GM18861 (cell line): ENCODE measurements at regions not wholly inside any gene's neighbourhood (a gene's known extent, or its start where the extent isn't known, plus 50 kb on each side); places are given as distances from the start of the nearest gene placed in this dataset.

Experiments used
- ATAC-seq: cut with Tn5 transposase; IDR thresholded peaks from one replicate; pipeline ENCODE4 v1.9.1; 2021; ENCODE audit not compliant: unreplicated experiment

DNA sequence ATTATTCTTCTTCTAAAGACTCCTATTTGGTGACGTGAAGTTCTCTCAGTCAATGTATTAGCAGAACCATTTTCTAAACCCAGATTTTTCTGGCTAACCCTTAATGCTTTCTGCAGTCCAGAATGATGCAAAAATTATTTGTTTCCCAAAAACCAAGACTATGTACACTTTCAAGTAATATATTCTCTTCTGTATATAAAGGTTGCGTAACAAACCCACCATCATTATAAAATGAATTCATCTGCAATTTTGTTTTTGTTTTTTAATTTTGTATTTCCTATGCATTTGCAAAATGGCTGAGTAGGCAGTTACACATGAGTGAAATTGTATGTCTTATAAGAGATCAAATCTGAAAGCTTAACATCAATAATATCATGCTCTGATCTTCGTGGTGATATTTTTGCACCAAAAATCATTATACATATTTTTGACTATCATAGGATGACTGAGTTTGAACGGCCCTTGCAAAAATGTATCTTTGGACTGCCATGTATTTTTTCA lies 593.6 kb downstream of the ZIC1 start:
- ATAC-seq: no peak

DNA sequence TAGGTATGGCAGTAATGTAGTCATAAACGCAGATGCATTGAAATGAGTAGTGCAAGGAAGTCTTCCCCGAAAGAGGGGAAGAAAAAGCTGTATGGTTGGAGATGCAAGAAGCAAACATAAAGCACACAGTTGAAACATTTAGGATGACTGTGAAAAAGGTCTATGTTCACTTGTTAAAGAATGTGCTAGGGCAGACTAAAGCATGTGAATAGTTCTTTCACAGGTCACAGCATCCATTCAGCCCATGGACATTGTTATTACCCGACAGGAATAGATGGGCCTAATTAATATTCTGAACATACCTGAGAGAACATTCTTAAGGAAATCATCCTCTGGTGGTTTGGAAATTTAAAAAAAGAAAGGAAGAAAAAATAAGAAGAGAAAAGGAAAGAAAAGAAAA lies 595.2 kb downstream of the ZIC1 start:
- no peak for ATAC-seq

DNA sequence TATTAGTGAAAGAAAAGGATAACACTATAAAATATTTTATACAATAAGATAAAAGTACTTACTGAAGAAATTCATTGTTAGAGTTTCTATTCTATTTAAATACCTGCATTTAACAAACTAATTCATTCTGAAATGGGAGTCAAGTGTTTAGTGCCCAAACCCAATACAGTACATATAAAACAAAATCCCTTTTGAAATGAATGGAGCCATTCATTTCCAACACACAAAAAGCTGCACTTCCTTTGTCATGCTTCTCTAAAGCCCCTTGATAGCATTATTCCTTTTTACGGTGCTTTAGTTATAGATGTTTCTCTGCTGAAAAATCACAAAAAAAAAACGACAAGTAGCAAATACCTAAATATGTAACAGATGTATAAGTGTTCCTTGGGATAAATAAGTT lies 596.3 kb downstream of the ZIC1 start:
- ATAC-seq: no peak

- ATAC-seq: no peak
Measured at GRCh38 chr3:148006508-148006907, 597.3 kb downstream of the ZIC1 start.

DNA sequence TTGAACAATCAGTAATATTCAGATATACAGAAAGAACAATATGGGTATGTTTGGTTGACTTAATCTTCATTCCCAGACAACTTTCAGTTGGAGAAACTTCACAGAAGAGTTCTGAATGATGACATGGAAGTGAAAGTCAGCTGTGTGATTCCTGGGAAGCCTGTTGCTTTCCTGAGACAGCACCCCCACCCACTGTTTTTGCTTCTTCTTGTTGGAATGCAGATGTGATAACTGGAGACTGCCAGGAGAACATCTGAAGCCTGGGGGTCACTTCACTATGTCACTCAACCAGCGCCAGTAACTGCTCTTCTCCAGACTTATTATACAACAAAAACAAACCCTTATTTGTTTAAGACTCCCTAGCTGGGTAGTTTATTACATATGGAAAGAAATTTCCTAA lies 599.4 kb downstream of the ZIC1 start:
- ATAC-seq: no peak

DNA sequence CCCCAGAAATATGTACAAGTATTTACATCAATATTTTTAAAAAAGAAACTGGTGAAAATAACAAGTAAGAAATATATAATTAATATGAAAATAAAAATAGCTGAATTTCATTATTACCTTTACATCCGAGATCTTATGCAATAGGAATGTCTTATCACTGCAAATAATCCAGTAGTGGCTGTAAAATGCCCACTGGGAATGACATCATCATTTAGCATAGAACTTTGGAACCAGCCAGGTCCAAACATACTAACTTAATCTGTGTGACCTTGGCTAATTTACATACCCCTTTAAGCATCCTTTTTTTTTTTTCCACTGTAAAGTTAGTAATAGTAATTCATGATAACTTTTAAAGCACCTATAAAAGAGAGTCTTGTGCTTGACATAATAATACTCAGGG lies 611.7 kb downstream of the ZIC1 start:
- ATAC-seq: no peak

GRCh38 chr3:148021381-148021780 lies 612.2 kb downstream of the ZIC1 start:
- ATAC-seq: no peak

- no peak for ATAC-seq
Measured at GRCh38 chr3:148023994-148024393, 614.8 kb downstream of the ZIC1 start.

- no peak for ATAC-seq
Measured at GRCh38 chr3:148026009-148026588, 616.9 kb downstream of the ZIC1 start.

GRCh38 chr3:148030975-148031374 lies 621.8 kb downstream of the ZIC1 start:
- no peak for ATAC-seq

DNA sequence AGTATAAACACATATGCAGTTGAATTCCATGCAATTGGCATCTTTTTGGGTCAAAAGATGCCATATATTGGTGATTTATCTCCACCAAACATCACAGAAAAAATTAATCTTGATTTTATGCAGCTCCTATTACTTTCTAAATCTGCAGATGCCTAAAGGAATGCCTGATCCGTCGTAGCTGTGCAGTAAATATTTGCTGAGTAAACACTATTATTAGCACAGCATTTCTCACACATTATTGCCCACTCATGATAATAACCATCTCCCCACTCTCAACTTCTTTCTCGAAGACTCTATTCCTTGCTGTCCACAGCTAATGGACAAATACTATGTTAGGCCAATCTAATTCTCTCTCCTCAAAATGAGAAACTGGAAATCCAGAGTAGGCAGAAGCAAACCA lies 625.2 kb downstream of the ZIC1 start:
- no peak for ATAC-seq

DNA sequence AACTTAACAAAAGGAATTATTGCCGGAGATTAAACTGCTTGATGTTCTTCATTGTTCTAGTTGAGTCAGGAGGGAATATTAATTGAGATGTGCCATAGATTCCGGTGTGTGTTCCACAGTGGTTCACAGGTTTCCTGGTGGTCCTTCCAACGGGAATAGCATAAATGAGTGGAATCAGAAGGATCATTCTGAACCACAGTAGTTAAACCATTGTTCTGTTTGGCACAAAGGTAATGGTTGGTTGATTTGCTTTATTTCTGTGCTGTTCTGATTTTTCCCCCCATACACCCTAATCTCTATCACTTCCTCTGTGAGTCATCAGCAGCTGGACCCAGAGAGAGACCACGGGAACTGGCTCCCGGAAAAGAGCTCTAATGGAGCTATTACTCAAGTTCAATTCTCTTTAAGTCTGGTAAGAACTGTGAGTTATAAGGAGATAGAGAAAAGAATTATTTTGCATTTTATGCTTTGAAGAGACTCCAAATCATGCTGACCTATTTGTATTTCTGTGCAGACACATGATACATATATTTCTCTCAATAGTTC lies 627.2 kb downstream of the ZIC1 start:
- ATAC-seq: no peak

- ATAC-seq: no peak
Measured at GRCh38 chr3:148042663-148043445, 633.7 kb downstream of the ZIC1 start.

DNA sequence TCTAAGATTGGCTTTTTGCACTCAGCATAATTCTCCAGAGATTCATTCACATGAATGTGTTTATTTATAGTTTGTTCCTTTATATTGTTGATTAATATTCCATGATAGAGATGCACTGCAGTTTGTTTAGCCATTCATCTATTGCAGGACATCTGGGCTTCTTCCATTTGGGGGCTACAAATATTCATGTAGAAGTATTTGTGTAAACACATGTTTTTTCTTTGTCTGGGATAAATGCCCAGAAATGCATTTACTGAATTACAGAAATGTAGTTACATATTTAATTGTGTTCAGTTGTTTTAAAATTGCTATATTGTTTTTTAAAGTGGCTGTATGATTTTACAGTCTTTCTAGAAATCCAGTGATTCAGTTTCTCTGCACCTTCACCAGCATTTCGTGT lies 635.0 kb downstream of the ZIC1 start:
- ATAC-seq: no peak

- ATAC-seq: no peak
Measured at GRCh38 chr3:148054999-148055398, 642.7 kb upstream of the AGTR1 start.

GRCh38 chr3:148062590-148062989 lies 635.1 kb upstream of the AGTR1 start:
- no peak for ATAC-seq

DNA sequence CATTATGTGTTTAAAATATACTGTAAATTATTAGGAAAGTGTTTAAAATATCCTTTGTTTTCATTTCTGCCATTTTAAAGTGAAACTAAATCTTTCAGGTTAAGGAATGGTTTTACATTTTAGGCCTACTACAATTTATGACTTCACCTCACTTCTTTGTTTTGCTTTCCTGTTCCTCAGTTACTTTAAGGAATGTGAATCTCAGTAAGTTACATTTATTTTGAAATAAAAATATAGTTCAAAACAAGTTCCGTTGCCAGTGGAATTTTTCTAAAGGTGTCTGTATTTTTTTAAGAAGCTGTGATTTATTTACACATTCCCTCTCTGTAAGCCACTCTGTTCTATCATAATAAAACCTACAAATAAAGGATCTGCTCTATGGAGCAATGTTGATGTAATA lies 630.9 kb upstream of the AGTR1 start:
- ATAC-seq: no peak

DNA sequence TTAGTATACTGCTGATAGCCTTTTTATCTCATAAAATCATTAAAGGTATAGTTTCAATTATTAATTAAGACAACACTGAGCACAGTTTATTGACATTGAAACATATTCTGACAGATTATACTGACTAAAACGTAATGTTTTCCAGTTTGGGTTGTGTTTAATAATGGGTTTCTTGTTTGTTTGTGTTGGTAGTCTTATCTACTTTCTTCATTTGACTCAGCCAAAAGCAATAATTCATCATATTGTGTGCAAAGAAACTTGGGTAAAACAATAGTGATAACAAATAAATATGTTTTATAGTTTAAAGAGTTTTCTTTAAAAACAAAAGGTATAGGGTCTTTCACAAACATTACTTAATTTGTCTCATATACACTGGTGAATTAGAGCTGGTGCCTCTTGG lies 629.2 kb upstream of the AGTR1 start:
- ATAC-seq: no peak

- ATAC-seq: no peak
Measured at GRCh38 chr3:148070041-148070440, 627.7 kb upstream of the AGTR1 start.

GRCh38 chr3:148073721-148074456 lies 623.8 kb upstream of the AGTR1 start:
- ATAC-seq: no peak

- ATAC-seq: no peak
Measured at GRCh38 chr3:148074946-148075345, 622.8 kb upstream of the AGTR1 start.
